Osteocyte (in vitro differentiated cells): ENCODE measurements at regions not wholly inside any gene's neighbourhood (a gene's known extent, or its start where the extent isn't known, plus 50 kb on each side); places are given as distances from the start of the nearest gene placed in this dataset.

ENCODE experiments used
- DNase-seq: peaks from one replicate; pipeline ENCODE4 v3.0.0; 2021; ENCODE audit warnings: mixed read lengths; ENCODE audit not compliant: unreplicated experiment; ENCODE audit errors: extremely low spot score
- H3K27ac Mint-ChIP-seq: one replicate; pipeline ENCODE4 v1.8.0; 2021; ENCODE audit warnings: mild to moderate bottlenecking, mixed read lengths; ENCODE audit not compliant: unreplicated experiment
- H3K27me3 Mint-ChIP-seq: one replicate; pipeline ENCODE4 v1.8.0; 2021; ENCODE audit warnings: mixed read lengths; ENCODE audit not compliant: unreplicated experiment
- H3K36me3 Mint-ChIP-seq: one replicate; pipeline ENCODE4 v1.8.0; 2021; ENCODE audit warnings: mixed read lengths; ENCODE audit not compliant: unreplicated experiment
- H3K4me1 Mint-ChIP-seq: one replicate; pipeline ENCODE4 v1.8.0; 2021; ENCODE audit warnings: mixed read lengths; ENCODE audit not compliant: unreplicated experiment
- H3K4me3 Mint-ChIP-seq: one replicate; pipeline ENCODE4 v1.8.0; 2021; ENCODE audit warnings: mild to moderate bottlenecking, moderate library complexity, mixed read lengths; ENCODE audit not compliant: unreplicated experiment
- H3K9me3 Mint-ChIP-seq: one replicate; pipeline ENCODE4 v1.8.0; 2021; ENCODE audit warnings: mixed read lengths; ENCODE audit not compliant: unreplicated experiment
- CTCF ChIP-seq: fragments of 200-600 bp; sonication (generic); IDR thresholded peaks from 2 replicates; pipeline ENCODE4 v1.5.0; 2021; ENCODE audit warnings: antibody characterized with exemption, mild to moderate bottlenecking, moderate library complexity

GRCh38 chr20:48175261-48175660 lies 390.0 kb upstream of the SULF2 start:
- no peak for TF ChIP-seq CTCF
- H3K4me3 Mint-ChIP-seq = no peak overlapping the region
- H3K36me3 Mint-ChIP-seq = no peaks in the 10 kb centered on the region
- no peak overlapping the region for H3K27ac Mint-ChIP-seq
- peaks cover 4% of the 10 kb centered on the region for H3K9me3 Mint-ChIP-seq
- H3K4me1 Mint-ChIP-seq = peaks cover 6% of the 10 kb centered on the region
- peaks cover 58% of the 10 kb centered on the region for H3K27me3 Mint-ChIP-seq
- no peak for DNase-seq

GRCh38 chr20:48172357-48172702 lies 387.0 kb upstream of the SULF2 start:
- no peaks in the 10 kb centered on the region for H3K36me3 Mint-ChIP-seq
- H3K27ac Mint-ChIP-seq = no peak overlapping the region
- no peaks in the 10 kb centered on the region for H3K4me1 Mint-ChIP-seq
- H3K4me3 Mint-ChIP-seq = no peak overlapping the region
- no peak for DNase-seq
- no peak for TF ChIP-seq CTCF
- H3K9me3 Mint-ChIP-seq = peaks cover 4% of the 10 kb centered on the region
- peaks cover 81% of the 10 kb centered on the region for H3K27me3 Mint-ChIP-seq

- no peak for TF ChIP-seq CTCF
- Mint-ChIP-seq H3K4me1 (no peaks in the 10 kb centered on the region), H3K27me3 (peaks cover 82% of the 10 kb centered on the region), H3K27ac (no peak overlapping the region), H3K36me3 (no peaks in the 10 kb centered on the region), H3K9me3 (peaks cover 4% of the 10 kb centered on the region), H3K4me3 (no peak overlapping the region)
- no peak for DNase-seq
Measured at GRCh38 chr20:48171626-48172356, 386.5 kb upstream of the SULF2 start.

GRCh38 chr20:48171071-48171470 lies 385.8 kb upstream of the SULF2 start:
- Mint-ChIP-seq H3K4me3 (no peak overlapping the region), H3K36me3 (no peaks in the 10 kb centered on the region), H3K27me3 (peaks cover 88% of the 10 kb centered on the region), H3K27ac (no peak overlapping the region), H3K9me3 (peaks cover 4% of the 10 kb centered on the region), H3K4me1 (no peaks in the 10 kb centered on the region)
- no peak for TF ChIP-seq CTCF
- DNase-seq = no peak

- Mint-ChIP-seq H3K4me3 (no peak overlapping the region), H3K36me3 (no peaks in the 10 kb centered on the region), H3K27ac (no peak overlapping the region), H3K4me1 (no peaks in the 10 kb centered on the region), H3K9me3 (peaks cover 4% of the 10 kb centered on the region), H3K27me3 (peaks cover 87% of the 10 kb centered on the region)
- no peak for DNase-seq
- no peak for TF ChIP-seq CTCF
Measured at GRCh38 chr20:48170625-48171024, 385.3 kb upstream of the SULF2 start.
